Fibroblast of lung (primary cell): ENCODE measurements at regions not wholly inside any gene's neighbourhood (a gene's known extent, or its start where the extent isn't known, plus 50 kb on each side); places are given as distances from the start of the nearest gene placed in this dataset.

Experiments used
- EZH2 ChIP-seq: IDR thresholded peaks from 2 replicates; pipeline ENCODE4 v1.5.1; 2012; ENCODE audit warnings: low read length, control low read depth, mild to moderate bottlenecking; ENCODE audit errors: missing control alignments
- TF ChIP-seq, protein P1 (sequence below), 2 donors: IDR thresholded peaks in 1 of 2; conservative IDR thresholded peaks in 1 of 2; 1 replicate in 1 of 2; 2 replicates in 1 of 2; pipeline ENCODE4 v1.5.1; 2011 to 2012; ENCODE audit warnings: low read length in 2 of 2, control low read depth in 1 of 2, inconsistent platforms in 1 of 2, low read depth in 1 of 2, mild to moderate bottlenecking in 1 of 2

- TF ChIP-seq, protein P1, sequence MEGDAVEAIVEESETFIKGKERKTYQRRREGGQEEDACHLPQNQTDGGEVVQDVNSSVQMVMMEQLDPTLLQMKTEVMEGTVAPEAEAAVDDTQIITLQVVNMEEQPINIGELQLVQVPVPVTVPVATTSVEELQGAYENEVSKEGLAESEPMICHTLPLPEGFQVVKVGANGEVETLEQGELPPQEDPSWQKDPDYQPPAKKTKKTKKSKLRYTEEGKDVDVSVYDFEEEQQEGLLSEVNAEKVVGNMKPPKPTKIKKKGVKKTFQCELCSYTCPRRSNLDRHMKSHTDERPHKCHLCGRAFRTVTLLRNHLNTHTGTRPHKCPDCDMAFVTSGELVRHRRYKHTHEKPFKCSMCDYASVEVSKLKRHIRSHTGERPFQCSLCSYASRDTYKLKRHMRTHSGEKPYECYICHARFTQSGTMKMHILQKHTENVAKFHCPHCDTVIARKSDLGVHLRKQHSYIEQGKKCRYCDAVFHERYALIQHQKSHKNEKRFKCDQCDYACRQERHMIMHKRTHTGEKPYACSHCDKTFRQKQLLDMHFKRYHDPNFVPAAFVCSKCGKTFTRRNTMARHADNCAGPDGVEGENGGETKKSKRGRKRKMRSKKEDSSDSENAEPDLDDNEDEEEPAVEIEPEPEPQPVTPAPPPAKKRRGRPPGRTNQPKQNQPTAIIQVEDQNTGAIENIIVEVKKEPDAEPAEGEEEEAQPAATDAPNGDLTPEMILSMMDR (conservative IDR thresholded peaks at IDR 0.05 in 1 of 2, IDR thresholded peaks at IDR 0.05 in 1 of 2; ENCODE audit: low read depth in 1 of 2, low read length in 2 of 2): no peak
- no peak for TF ChIP-seq EZH2
Observed at GRCh38 chr15:94064676-94065313, 166.6 kb upstream of the MCTP2 start.
